ENCODE measurements at regions not wholly inside any gene's neighbourhood (a gene's known extent, or its start where the extent isn't known, plus 50 kb on each side); places are given as distances from the start of the nearest gene placed in this dataset.
"Not testable (repeated sequence)": the region's sequence is repeated elsewhere in the genome, so short reads cannot be mapped to it uniquely, and the experiment has no call there.

DNA sequence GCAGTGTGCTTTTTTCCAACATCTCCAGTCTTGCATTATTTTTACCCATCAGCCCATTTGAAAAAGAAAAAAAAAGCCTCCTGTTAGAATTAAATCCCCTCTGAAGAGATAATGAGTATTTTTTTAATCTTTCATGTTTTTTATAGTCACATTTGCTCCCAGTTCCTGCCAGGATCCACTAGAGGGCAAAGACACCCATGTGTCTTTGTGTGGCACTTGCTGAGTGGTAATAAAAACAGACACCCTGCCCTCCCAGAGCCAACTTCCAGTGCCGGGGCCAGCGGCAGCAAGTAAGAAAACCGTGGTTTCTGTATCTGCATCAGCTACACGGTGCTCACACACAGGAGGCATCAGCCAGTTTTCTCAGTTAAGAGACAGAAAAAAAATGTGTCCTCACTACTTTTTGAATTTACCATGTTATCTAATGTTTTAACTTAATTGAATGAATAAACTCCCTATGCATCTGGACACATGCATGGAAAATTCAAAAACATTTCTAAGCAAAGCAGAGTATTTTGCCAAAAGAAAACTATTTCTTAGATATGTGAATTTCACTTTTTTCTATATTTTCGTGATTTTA lies 70.2 kb upstream of the PLEKHG4B start:
- Histone ChIP-seq H3K79me2 (ENCODE audit: insufficient read depth, low read length) (no peaks in the 10 kb centered on the region), H3K4me3 (ENCODE audit: low read depth in 1 of 2, low read length in 2 of 2) (no peak overlapping the region), H2AFZ (ENCODE audit: low read depth, low read length) (no peak overlapping the region), H3K27me3 (ENCODE audit: insufficient read depth, low read length, poor library complexity) (no peaks in the 10 kb centered on the region), H3K27ac (ENCODE audit: low read length) (no peak overlapping the region), H3K4me2 (ENCODE audit: insufficient read depth, low read length) (no peak overlapping the region), H4K20me1 (ENCODE audit: insufficient read depth, low read length) (no peaks in the 10 kb centered on the region), H3K4me1 (ENCODE audit: insufficient read depth, low read length) (no peaks in the 10 kb centered on the region), H3K9me3 (ENCODE audit: insufficient read depth, low read length, severe bottlenecking) (no peaks in the 10 kb centered on the region), H3K9ac (ENCODE audit: low read depth, low read length) (no peak overlapping the region), H3K36me3 (ENCODE audit: insufficient read depth, low read length) (no peaks in the 10 kb centered on the region)
- DNase-seq (peak; percentile 8), ATAC-seq (ENCODE audit: insufficient read depth, low read depth) (no peak)
- no peak for TF ChIP-seq EZH2 (IDR thresholded peaks at IDR 0.05; ENCODE audit: borderline replicate concordance, low read depth, low read length, severe bottlenecking)
- TF ChIP-seq, protein P1, sequence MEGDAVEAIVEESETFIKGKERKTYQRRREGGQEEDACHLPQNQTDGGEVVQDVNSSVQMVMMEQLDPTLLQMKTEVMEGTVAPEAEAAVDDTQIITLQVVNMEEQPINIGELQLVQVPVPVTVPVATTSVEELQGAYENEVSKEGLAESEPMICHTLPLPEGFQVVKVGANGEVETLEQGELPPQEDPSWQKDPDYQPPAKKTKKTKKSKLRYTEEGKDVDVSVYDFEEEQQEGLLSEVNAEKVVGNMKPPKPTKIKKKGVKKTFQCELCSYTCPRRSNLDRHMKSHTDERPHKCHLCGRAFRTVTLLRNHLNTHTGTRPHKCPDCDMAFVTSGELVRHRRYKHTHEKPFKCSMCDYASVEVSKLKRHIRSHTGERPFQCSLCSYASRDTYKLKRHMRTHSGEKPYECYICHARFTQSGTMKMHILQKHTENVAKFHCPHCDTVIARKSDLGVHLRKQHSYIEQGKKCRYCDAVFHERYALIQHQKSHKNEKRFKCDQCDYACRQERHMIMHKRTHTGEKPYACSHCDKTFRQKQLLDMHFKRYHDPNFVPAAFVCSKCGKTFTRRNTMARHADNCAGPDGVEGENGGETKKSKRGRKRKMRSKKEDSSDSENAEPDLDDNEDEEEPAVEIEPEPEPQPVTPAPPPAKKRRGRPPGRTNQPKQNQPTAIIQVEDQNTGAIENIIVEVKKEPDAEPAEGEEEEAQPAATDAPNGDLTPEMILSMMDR (IDR thresholded peaks at IDR 0.05; ENCODE audit: borderline replicate concordance, extremely low read depth, low read length, poor library complexity, severe bottlenecking): peak; percentile 51

- H2AFZ ChIP-seq (ENCODE audit: low read depth, low read length); H3K36me3 ChIP-seq (ENCODE audit: insufficient read depth, low read length); H3K9ac ChIP-seq (ENCODE audit: low read depth, low read length); H3K4me1 ChIP-seq (ENCODE audit: insufficient read depth, low read length); DNase-seq; H3K79me2 ChIP-seq (ENCODE audit: insufficient read depth, low read length); H3K27me3 ChIP-seq (ENCODE audit: insufficient read depth, low read length, poor library complexity); H3K4me3 ChIP-seq (ENCODE audit: low read depth in 1 of 2, low read length in 2 of 2); H3K27ac ChIP-seq (ENCODE audit: low read length); H3K9me3 ChIP-seq (ENCODE audit: insufficient read depth, low read length, severe bottlenecking); H4K20me1 ChIP-seq (ENCODE audit: insufficient read depth, low read length); ATAC-seq (ENCODE audit: insufficient read depth, low read depth); H3K4me2 ChIP-seq (ENCODE audit: insufficient read depth, low read length): not testable (repeated sequence)
These were observed 68.1 kb upstream of the PLEKHG4B start for GRCh38 chr5:23907-24306.

DNA sequence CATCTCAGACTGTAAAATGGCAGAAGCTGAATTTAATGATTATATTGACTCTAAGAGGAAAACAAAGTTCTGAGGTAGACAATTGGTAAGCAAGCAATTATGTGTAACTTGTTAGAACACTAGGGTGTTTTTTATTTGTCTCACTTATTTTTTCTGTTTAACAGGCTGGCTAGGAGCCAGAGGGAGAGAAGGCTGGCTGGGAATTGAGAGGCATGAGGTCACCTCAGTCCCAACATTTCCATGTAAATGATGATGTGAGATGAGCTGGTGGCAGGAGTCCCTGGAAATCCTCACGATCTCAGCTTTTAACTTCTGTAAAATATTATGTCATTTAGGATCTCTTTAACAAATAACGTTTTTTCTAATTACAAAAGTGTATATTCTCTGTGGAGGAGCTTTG lies 66.9 kb upstream of the PLEKHG4B start:
- not testable (repeated sequence) for H3K36me3 ChIP-seq (ENCODE audit: insufficient read depth, low read length); H3K9ac ChIP-seq (ENCODE audit: low read depth, low read length); H3K79me2 ChIP-seq (ENCODE audit: insufficient read depth, low read length); H3K27me3 ChIP-seq (ENCODE audit: insufficient read depth, low read length, poor library complexity); ATAC-seq (ENCODE audit: insufficient read depth, low read depth); DNase-seq; H3K9me3 ChIP-seq (ENCODE audit: insufficient read depth, low read length, severe bottlenecking); H2AFZ ChIP-seq (ENCODE audit: low read depth, low read length); H3K27ac ChIP-seq (ENCODE audit: low read length); H3K4me2 ChIP-seq (ENCODE audit: insufficient read depth, low read length); H4K20me1 ChIP-seq (ENCODE audit: insufficient read depth, low read length); H3K4me3 ChIP-seq (ENCODE audit: low read depth in 1 of 2, low read length in 2 of 2); H3K4me1 ChIP-seq (ENCODE audit: insufficient read depth, low read length)

GRCh38 chr5:30131-30530 lies 61.8 kb upstream of the PLEKHG4B start:
- no peak for DNase-seq
- no peak overlapping the region for H3K4me3 ChIP-seq (ENCODE audit: low read depth in 1 of 2, low read length in 2 of 2)
- H3K27me3 ChIP-seq (ENCODE audit: insufficient read depth, low read length, poor library complexity): no peaks in the 10 kb centered on the region
- H3K4me2 ChIP-seq (ENCODE audit: insufficient read depth, low read length): no peak overlapping the region
- no peaks in the 10 kb centered on the region for H3K36me3 ChIP-seq (ENCODE audit: insufficient read depth, low read length)
- no peaks in the 10 kb centered on the region for H3K9me3 ChIP-seq (ENCODE audit: insufficient read depth, low read length, severe bottlenecking)
- no peak for ATAC-seq (ENCODE audit: insufficient read depth, low read depth)
- H3K79me2 ChIP-seq (ENCODE audit: insufficient read depth, low read length): no peaks in the 10 kb centered on the region
- H3K27ac ChIP-seq (ENCODE audit: low read length): no peak overlapping the region
- TF ChIP-seq, protein P1 (IDR thresholded peaks at IDR 0.05; ENCODE audit: borderline replicate concordance, extremely low read depth, low read length, poor library complexity, severe bottlenecking): no peak
- TF ChIP-seq EZH2 (IDR thresholded peaks at IDR 0.05; ENCODE audit: borderline replicate concordance, low read depth, low read length, severe bottlenecking): no peak
- H3K4me1 ChIP-seq (ENCODE audit: insufficient read depth, low read length): no peaks in the 10 kb centered on the region
- no peaks in the 10 kb centered on the region for H4K20me1 ChIP-seq (ENCODE audit: insufficient read depth, low read length)
- no peak overlapping the region for H2AFZ ChIP-seq (ENCODE audit: low read depth, low read length)
- no peak overlapping the region for H3K9ac ChIP-seq (ENCODE audit: low read depth, low read length)

DNA sequence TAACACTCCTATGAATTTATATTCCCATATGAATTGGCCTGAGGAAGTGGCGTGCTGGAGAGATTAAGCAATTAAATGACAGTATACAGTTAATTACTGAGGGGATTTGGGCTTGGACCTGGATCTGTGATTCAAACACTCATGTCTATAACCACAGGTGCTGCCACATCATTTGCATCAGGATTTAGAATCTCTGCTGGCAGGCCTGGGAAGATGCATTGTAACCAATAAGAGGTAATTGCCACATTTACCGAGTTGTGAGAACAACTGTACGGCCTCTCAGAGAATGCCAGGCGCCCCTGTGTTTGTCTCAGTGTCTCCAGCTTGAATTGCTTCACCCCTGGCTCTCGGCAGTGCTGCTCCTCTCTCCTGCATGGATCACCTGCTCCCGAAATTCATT lies 61.4 kb upstream of the PLEKHG4B start:
- not testable (repeated sequence) for H3K27ac ChIP-seq (ENCODE audit: low read length); H3K4me3 ChIP-seq (ENCODE audit: low read depth in 1 of 2, low read length in 2 of 2); H3K4me1 ChIP-seq (ENCODE audit: insufficient read depth, low read length); H3K9ac ChIP-seq (ENCODE audit: low read depth, low read length); H3K36me3 ChIP-seq (ENCODE audit: insufficient read depth, low read length); H3K4me2 ChIP-seq (ENCODE audit: insufficient read depth, low read length); DNase-seq; H3K79me2 ChIP-seq (ENCODE audit: insufficient read depth, low read length); H4K20me1 ChIP-seq (ENCODE audit: insufficient read depth, low read length); H2AFZ ChIP-seq (ENCODE audit: low read depth, low read length); ATAC-seq (ENCODE audit: insufficient read depth, low read depth); H3K9me3 ChIP-seq (ENCODE audit: insufficient read depth, low read length, severe bottlenecking); H3K27me3 ChIP-seq (ENCODE audit: insufficient read depth, low read length, poor library complexity)
